ENCODE measurements at regions not wholly inside any gene's neighbourhood (a gene's known extent, or its start where the extent isn't known, plus 50 kb on each side); places are given as distances from the start of the nearest gene placed in this dataset.

- no peak for TF ChIP-seq POLR2A (IDR thresholded peaks at IDR 0.05)
- TF ChIP-seq, protein P1, sequence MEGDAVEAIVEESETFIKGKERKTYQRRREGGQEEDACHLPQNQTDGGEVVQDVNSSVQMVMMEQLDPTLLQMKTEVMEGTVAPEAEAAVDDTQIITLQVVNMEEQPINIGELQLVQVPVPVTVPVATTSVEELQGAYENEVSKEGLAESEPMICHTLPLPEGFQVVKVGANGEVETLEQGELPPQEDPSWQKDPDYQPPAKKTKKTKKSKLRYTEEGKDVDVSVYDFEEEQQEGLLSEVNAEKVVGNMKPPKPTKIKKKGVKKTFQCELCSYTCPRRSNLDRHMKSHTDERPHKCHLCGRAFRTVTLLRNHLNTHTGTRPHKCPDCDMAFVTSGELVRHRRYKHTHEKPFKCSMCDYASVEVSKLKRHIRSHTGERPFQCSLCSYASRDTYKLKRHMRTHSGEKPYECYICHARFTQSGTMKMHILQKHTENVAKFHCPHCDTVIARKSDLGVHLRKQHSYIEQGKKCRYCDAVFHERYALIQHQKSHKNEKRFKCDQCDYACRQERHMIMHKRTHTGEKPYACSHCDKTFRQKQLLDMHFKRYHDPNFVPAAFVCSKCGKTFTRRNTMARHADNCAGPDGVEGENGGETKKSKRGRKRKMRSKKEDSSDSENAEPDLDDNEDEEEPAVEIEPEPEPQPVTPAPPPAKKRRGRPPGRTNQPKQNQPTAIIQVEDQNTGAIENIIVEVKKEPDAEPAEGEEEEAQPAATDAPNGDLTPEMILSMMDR (IDR thresholded peaks at IDR 0.05) = no peak
Measured at GRCh38 chr16:59920054-59920453, 1185.9 kb upstream of the GOT2 start.

All from testis (tissue), 2 donors.